ENCODE measurements at regions not wholly inside any gene's neighbourhood (a gene's known extent, or its start where the extent isn't known, plus 50 kb on each side); places are given as distances from the start of the nearest gene placed in this dataset.
"Not testable (repeated sequence)": the region's sequence is repeated elsewhere in the genome, so short reads cannot be mapped to it uniquely, and the experiment has no call there.

- TF ChIP-seq, protein P1, sequence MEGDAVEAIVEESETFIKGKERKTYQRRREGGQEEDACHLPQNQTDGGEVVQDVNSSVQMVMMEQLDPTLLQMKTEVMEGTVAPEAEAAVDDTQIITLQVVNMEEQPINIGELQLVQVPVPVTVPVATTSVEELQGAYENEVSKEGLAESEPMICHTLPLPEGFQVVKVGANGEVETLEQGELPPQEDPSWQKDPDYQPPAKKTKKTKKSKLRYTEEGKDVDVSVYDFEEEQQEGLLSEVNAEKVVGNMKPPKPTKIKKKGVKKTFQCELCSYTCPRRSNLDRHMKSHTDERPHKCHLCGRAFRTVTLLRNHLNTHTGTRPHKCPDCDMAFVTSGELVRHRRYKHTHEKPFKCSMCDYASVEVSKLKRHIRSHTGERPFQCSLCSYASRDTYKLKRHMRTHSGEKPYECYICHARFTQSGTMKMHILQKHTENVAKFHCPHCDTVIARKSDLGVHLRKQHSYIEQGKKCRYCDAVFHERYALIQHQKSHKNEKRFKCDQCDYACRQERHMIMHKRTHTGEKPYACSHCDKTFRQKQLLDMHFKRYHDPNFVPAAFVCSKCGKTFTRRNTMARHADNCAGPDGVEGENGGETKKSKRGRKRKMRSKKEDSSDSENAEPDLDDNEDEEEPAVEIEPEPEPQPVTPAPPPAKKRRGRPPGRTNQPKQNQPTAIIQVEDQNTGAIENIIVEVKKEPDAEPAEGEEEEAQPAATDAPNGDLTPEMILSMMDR (IDR thresholded peaks at IDR 0.05): not testable (repeated sequence)
- not testable (repeated sequence) for TF ChIP-seq EP300 (IDR thresholded peaks at IDR 0.05; ENCODE audit: low read depth); POLR2A (IDR thresholded peaks at IDR 0.05); POLR2AphosphoS5 (IDR thresholded peaks at IDR 0.05)
Measured at GRCh38 chrX:124459851-124460250, 113.5 kb downstream of the SH2D1A start.

Data from transverse colon (tissue), 4 donors.